GM12872 (cell line): ENCODE measurements at regions not wholly inside any gene's neighbourhood (a gene's known extent, or its start where the extent isn't known, plus 50 kb on each side); places are given as distances from the start of the nearest gene placed in this dataset.

Experiments
- CTCF ChIP-seq: IDR thresholded peaks from 3 replicates; pipeline ENCODE4 v1.5.1; 2011; ENCODE audit warnings: low read depth, mild to moderate bottlenecking, low read length, moderate library complexity; ENCODE audit not compliant: insufficient read depth

DNA sequence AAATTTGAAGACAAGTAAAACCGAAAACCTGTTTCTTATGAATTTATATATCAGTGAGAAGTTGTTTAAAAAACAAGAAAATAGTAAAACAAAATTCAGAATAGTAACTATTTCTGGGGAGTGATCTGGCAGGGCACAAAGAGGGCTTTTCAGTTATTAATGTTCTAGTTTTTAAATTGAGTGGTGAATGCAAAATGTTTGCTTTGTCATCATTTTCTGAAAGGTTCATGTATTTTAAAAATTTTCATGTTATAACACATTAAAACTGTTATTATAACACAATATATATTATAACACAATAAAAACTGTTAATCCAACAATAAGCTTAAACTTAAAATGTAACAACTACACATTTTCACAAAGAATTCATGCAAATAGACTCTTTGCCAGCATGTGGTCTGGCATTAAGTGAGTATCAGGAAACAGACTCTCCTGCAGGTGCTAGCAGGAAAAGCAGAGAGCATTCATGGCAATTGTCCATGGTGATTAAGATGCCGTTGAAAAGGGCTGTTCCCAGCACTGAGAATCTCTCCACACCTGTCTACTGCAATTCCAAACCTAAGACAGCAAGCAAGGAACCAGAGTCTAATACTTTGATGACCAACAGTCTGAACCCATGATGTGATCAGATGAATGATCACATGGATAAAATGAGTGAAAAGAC is 204.9 kb downstream of the TBX15 start:
- no peak for TF ChIP-seq CTCF

DNA sequence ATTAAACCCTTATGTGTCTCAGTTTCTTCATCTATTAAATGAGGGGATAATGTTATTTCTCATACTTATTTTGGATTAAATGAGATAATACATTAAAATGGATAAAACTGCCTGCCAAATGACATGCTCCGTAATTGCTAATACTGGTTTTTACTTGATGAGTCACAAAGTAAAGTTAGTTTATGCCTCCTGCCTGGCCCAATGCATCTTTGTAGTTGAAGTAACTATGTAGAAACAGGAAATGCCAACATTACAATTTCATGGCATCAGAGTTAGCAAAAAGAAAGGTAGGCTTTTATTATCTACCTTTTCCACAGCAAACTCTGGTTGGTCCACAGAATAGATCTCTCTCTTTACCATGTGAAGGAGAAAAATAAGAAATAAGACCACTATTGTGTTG is 214.5 kb downstream of the TBX15 start:
- no peak for TF ChIP-seq CTCF

DNA sequence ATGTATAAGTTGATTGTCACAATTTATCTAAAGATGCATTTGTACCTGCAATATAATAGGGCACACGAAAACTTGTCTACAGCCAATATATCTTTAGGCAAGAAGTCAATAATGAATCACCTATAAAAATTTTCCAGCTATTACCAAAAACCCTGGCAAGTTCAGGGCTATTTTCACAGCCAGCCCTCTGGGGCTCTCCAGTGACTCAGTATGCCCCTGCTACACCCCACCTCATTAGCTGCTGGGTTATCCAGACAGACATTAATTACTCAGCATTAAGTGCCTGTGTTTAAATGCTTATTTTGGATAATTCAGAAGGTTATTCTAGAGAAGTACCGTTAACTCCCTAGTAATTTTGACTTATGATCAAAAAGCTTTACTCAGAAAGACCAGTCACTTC is 220.2 kb downstream of the TBX15 start:
- no peak for TF ChIP-seq CTCF

DNA sequence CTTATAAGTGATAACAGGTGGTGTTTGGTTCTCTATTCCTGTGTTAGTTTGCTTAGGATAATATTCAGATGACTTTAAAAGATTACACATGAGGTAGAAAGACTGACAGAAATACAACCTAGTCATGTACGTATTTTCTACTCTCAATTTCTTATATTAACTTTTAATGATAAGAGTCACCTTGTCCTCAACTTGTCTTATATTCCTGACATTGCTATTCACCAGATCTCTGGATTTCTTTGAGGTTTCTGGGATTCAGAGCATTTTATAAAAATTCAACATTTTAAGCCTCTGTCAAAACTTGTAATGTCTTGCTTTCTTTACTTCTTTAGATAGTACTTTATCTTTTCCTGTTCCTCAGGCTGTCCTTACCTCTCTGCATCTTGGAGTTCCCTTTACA is 234.2 kb downstream of the TBX15 start:
- no peak for TF ChIP-seq CTCF

GRCh38 chr1:118751166-118751565 is 237.0 kb downstream of the TBX15 start:
- no peak for TF ChIP-seq CTCF

DNA sequence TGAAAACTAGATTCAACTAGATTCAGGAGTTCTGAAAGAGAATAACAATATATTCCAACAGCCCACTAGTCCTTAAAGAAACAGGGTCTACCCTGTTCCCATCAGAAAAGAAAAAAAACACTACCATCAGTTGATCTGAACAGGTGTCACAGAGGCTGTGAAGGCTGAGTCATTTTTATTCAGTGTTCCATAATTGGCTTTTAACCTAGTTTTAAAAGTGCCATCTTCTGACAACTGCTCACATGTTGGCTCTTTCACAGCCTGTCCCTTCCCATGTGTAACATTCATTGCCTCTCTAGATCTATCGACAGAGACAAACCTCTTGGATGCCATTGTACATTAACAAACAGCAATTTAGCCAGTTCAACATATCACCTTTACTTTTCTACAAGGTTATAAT is 243.7 kb downstream of the TBX15 start:
- no peak for TF ChIP-seq CTCF

DNA sequence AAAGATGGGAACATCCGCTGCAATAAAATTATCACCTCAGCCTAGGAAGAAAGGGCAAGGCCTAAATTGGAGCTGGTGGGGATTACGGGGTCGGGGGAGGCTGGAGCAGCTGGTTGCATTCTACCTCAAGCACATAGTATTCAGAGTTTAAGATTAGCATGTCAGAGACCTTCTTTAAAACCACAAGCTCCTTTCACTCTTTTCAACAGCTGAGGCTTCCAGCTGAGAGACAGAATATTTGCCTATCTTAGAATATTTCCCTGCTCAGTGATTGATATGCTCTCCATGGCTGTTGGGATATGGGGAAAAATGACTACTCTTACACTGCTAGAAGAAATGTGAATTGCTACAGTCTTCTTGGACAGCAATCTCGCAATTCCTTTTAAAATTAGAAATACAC is 248.6 kb downstream of the TBX15 start:
- no peak for TF ChIP-seq CTCF
